ENCODE measurements at regions not wholly inside any gene's neighbourhood (a gene's known extent, or its start where the extent isn't known, plus 50 kb on each side); places are given as distances from the start of the nearest gene placed in this dataset.

- peaks cover 0 to 2% (median 0%) of the 10 kb centered on the region in 3 donors for H3K27me3 Mint-ChIP-seq (ENCODE audit: low read depth in 3 of 3)
- no peak for DNase-seq
- no peaks in the 10 kb centered on the region for H3K36me3 Mint-ChIP-seq
- peaks cover 0 to 27% (median 9%) of the 10 kb centered on the region in 6 donors for H3K9me3 Mint-ChIP-seq
- no peak overlapping the region for H3K4me3 Mint-ChIP-seq
- no peaks in the 10 kb centered on the region for H3K4me1 Mint-ChIP-seq
- H3K27ac Mint-ChIP-seq, result no peak overlapping the region
Measured at GRCh38 chr3:117543521-117543920, 833.9 kb downstream of the TUSC7 start.

- Mint-ChIP-seq H3K4me3 (no peak overlapping the region), H3K27ac (no peak overlapping the region), H3K36me3 (no peaks in the 10 kb centered on the region), H3K4me1 (no peaks in the 10 kb centered on the region), H3K9me3 (peaks cover 0 to 34% (median 8%) of the 10 kb centered on the region in 6 donors), H3K27me3 (ENCODE audit: low read depth in 3 of 3) (no peaks in the 10 kb centered on the region)
- DNase-seq, result no peak
Measured at GRCh38 chr3:117545484-117545883, 835.9 kb downstream of the TUSC7 start.

DNA sequence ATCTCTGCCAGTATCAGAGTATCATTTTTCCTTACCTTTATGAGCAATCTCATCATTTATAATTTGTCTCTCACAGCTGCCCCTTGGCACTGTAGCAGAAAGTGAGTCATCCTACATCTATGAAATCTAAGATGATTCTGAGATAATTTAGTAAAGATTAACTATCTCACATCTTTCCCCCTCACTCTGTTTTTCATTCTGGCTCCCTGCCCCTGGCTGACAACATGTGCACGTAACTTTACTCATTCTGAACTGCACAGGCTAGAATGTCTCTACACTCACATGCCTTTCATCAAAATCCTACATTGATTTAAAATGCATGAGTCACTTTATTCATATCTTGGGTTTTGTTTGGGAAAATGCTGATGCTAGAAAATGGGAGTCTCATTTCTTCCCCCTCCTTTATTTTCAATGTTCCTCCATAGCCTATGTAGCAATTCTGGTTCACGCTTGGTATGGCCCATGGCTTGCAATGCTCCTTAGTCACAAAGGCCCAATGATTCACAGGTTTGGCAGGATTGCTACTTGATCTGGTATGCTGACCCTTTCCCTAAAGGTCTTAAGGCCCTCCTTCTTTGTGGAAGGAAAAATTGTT lies 838.5 kb downstream of the TUSC7 start:
- peaks cover 4 to 43% (median 11%) of the 10 kb centered on the region in 6 donors for H3K9me3 Mint-ChIP-seq
- H3K4me1 Mint-ChIP-seq, result no peaks in the 10 kb centered on the region
- H3K27me3 Mint-ChIP-seq (ENCODE audit: low read depth in 3 of 3), result no peaks in the 10 kb centered on the region
- H3K36me3 Mint-ChIP-seq, result no peaks in the 10 kb centered on the region
- no peak for DNase-seq
- H3K27ac Mint-ChIP-seq, result no peak overlapping the region
- no peak overlapping the region for H3K4me3 Mint-ChIP-seq

DNA sequence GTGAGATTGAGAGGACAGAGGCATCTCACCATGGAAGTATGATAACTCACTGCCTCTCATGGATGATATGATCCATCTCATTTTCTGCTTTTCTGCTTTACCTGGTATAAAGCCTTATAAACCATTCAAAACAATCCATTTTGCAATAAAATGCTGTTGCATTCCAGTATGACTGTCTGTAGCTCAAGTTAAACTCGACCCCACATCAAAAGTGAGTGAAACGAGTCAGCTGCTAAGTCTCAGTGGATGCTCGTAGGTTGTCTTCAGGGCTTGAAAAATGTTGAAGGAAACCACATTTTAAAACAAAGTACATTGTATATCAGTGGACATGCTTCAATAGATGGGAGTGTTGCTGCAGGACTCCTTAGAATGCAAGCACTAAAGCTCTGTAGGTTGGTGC lies 839.0 kb downstream of the TUSC7 start:
- Mint-ChIP-seq H3K4me3 (no peak overlapping the region), H3K4me1 (no peaks in the 10 kb centered on the region), H3K27me3 (ENCODE audit: low read depth in 3 of 3) (no peaks in the 10 kb centered on the region), H3K36me3 (no peaks in the 10 kb centered on the region), H3K27ac (no peak overlapping the region), H3K9me3 (peaks cover 8 to 44% (median 11%) of the 10 kb centered on the region in 6 donors)
- DNase-seq, result no peak

DNA sequence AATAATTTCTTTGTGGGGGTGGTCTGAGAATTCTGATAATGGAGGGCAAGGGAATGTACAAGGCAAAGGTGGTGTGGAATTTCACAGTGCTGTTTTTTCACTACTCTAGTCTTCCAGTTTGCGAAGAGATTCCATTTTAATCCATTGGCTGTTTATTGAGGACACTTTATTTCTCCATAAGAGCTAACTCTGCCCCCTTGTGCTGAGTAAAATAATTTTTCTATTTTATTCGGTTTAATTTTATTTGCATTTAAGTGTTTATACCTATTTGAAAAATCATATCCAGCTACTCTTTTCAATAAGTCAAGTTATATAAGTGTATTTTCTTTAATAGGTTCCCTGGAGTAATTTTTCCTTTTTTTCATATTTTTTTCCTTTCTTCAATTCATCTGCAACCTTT lies 840.1 kb downstream of the TUSC7 start:
- Mint-ChIP-seq H3K9me3 (peaks cover 11 to 48% (median 12%) of the 10 kb centered on the region in 6 donors), H3K27me3 (ENCODE audit: low read depth in 3 of 3) (no peaks in the 10 kb centered on the region), H3K4me1 (no peaks in the 10 kb centered on the region), H3K27ac (no peak overlapping the region), H3K4me3 (no peak overlapping the region), H3K36me3 (no peaks in the 10 kb centered on the region)
- DNase-seq, result no peak

DNA sequence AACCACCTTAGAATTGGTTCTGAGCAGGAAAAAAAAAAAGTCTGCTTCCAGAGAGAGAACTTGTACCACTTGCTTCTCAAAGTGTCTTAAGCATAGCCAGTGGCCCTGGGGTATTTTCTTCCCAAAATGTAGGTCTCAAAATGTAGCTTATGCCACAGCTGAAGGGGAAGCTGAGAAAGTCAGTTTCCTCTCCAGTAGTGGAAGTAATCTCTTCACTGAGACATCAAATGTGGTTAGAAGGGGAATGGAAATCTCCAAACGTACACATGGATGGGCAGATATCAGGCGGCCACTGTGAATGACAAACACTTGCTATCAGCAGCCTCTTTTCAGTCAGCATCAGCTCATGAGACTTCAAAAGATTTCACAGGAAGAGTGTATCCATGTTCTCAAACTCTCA lies 841.2 kb downstream of the TUSC7 start:
- no peak overlapping the region for H3K27ac Mint-ChIP-seq
- no peaks in the 10 kb centered on the region for H3K27me3 Mint-ChIP-seq (ENCODE audit: low read depth in 3 of 3)
- H3K4me3 Mint-ChIP-seq, result no peak overlapping the region
- DNase-seq, result no peak
- peaks cover 11 to 48% (median 12%) of the 10 kb centered on the region in 6 donors for H3K9me3 Mint-ChIP-seq
- H3K4me1 Mint-ChIP-seq, result no peaks in the 10 kb centered on the region
- H3K36me3 Mint-ChIP-seq, result no peaks in the 10 kb centered on the region

DNA sequence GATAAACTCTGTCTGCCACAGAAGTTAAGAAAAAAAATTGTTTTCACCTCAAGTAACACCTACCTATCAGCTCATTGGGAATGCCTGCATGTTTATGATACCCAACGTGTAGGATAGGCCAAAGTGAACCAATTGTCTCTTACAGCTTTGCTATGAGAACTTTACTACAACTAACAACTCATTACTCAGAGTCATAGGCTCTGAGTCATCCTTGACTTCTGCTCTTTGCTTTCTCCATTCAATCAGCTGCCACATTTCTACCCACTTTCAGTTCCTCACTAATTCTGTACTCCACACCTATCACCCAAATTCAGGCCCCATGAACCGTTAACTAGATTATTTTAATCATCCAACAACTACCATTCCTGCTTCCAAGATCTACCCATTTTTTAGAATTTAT lies 843.9 kb downstream of the TUSC7 start:
- H3K4me3 Mint-ChIP-seq, result no peak overlapping the region
- H3K36me3 Mint-ChIP-seq, result no peaks in the 10 kb centered on the region
- no peaks in the 10 kb centered on the region for H3K4me1 Mint-ChIP-seq
- DNase-seq, result peak in 1 of 3 donors; percentile 1
- no peak overlapping the region for H3K27ac Mint-ChIP-seq
- H3K9me3 Mint-ChIP-seq, result peaks cover 7 to 41% (median 14%) of the 10 kb centered on the region in 6 donors
- H3K27me3 Mint-ChIP-seq (ENCODE audit: low read depth in 3 of 3), result peaks cover 0 to 2% (median 0%) of the 10 kb centered on the region in 3 donors

GRCh38 chr3:117556646-117557407 lies 847.2 kb downstream of the TUSC7 start:
- DNase-seq, result no peak
- Mint-ChIP-seq H3K9me3 (peaks cover 4 to 51% (median 20%) of the 10 kb centered on the region in 6 donors), H3K27me3 (ENCODE audit: low read depth in 3 of 3) (peaks cover 0 to 2% (median 0%) of the 10 kb centered on the region in 3 donors), H3K4me3 (no peak overlapping the region), H3K4me1 (no peaks in the 10 kb centered on the region), H3K36me3 (no peaks in the 10 kb centered on the region), H3K27ac (no peak overlapping the region)

DNA sequence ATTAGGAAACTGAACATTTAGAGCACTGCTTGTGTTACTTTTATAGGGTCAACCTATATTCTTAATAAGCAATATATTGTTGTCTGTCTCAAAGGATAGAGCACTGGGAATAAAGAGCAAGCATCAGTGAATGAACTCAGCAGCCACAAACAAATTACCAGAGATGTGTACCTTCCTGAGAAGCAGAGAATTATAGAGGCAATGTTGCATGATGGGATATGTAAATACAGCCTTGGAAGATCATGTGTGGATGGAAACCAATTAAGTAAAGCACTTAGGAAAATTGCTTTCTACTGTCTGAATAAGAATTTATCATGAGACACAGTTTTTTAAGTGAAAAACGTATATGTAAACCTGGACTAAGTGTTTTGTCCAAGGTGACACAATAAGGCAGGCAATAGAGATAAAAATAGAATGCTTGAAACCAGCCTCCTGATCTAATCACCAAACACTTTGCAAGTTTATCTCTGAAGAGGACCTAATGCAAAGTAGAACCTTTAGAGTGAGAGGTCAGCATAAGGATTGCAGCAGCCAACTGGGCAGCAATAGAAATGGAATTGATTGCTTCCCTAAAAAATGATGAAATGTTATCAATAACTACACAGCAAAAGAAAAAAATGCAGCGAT lies 848.0 kb downstream of the TUSC7 start:
- Mint-ChIP-seq H3K36me3 (no peaks in the 10 kb centered on the region), H3K4me3 (no peak overlapping the region), H3K4me1 (no peaks in the 10 kb centered on the region), H3K27me3 (ENCODE audit: low read depth in 3 of 3) (peaks cover 0 to 2% (median 0%) of the 10 kb centered on the region in 3 donors), H3K27ac (no peak overlapping the region), H3K9me3 (peaks cover 4 to 49% (median 19%) of the 10 kb centered on the region in 6 donors)
- DNase-seq, result no peak

DNA sequence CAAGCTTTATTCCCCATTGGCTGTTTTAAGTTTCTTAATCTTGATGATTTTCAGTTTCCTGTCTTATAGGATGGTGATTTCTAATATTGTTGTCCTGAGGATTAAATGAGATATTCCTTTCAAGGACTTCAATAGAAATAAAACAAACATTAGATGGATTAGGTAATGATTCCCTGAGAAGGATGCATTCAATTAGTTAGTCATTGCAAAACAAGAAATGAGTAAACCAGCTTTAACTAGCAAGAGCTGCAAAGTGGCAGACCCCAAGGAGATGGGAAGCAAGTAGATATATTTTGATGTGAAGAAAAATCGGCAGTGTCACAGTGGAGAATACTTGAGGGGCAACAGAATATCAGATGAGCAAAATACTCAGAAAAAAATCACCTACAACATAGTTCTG lies 849.1 kb downstream of the TUSC7 start:
- no peak overlapping the region for H3K4me3 Mint-ChIP-seq
- H3K27me3 Mint-ChIP-seq (ENCODE audit: low read depth in 3 of 3), result peaks cover 0 to 2% (median 0%) of the 10 kb centered on the region in 3 donors
- H3K36me3 Mint-ChIP-seq, result peaks cover 0 to 3% (median 0%) of the 10 kb centered on the region in 3 donors
- no peak overlapping the region for H3K27ac Mint-ChIP-seq
- no peaks in the 10 kb centered on the region for H3K4me1 Mint-ChIP-seq
- H3K9me3 Mint-ChIP-seq, result peaks cover 3 to 39% (median 21%) of the 10 kb centered on the region in 6 donors
- no peak for DNase-seq

- no peak overlapping the region for H3K27ac Mint-ChIP-seq
- DNase-seq, result no peak
Measured at GRCh38 chr3:117562000-117562399, 852.4 kb downstream of the TUSC7 start.

DNA sequence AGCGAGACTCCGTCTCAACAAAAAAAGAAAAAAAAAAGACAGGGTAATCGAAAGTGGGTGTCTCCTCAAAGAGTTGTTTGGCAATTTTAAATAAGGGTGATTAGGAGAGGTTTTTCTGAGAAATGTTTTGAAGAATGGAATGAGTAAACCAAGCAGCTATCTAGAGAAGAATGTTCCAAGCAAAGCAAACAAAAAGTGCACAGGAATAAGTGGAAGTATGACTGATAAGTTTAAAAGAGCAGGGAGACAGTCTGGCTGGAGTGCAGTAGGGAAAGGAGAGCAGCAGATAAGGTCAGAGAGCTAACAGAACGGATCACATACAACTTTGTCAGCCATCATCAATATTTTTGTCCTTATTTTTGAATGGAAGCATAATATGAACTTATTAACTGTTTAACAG lies 853.5 kb downstream of the TUSC7 start:
- Mint-ChIP-seq H3K36me3 (peaks cover 0 to 3% (median 0%) of the 10 kb centered on the region in 3 donors), H3K27ac (no peak overlapping the region), H3K4me3 (no peak overlapping the region), H3K27me3 (ENCODE audit: low read depth in 3 of 3) (peaks cover 0 to 2% (median 0%) of the 10 kb centered on the region in 3 donors), H3K4me1 (no peaks in the 10 kb centered on the region), H3K9me3 (peaks cover 0 to 44% (median 25%) of the 10 kb centered on the region in 6 donors)
- DNase-seq, result no peak

More at GRCh38 chr3:117562000-117562399, 852.4 kb downstream of the TUSC7 start:
- Mint-ChIP-seq H3K4me3 (no peak overlapping the region), H3K36me3 (peaks cover 0 to 3% (median 0%) of the 10 kb centered on the region in 3 donors), H3K27me3 (ENCODE audit: low read depth in 3 of 3) (peaks cover 0 to 2% (median 0%) of the 10 kb centered on the region in 3 donors), H3K4me1 (no peaks in the 10 kb centered on the region), H3K9me3 (peaks cover 0 to 42% (median 25%) of the 10 kb centered on the region in 6 donors)

GRCh38 chr3:117565777-117566176 lies 856.2 kb downstream of the TUSC7 start:
- Mint-ChIP-seq H3K27ac (no peak overlapping the region), H3K4me3 (no peak overlapping the region), H3K27me3 (ENCODE audit: low read depth in 3 of 3) (peaks cover 0 to under 1% (median 0%) of the 10 kb centered on the region in 3 donors), H3K9me3 (peaks cover under 1 to 31% (median 17%) of the 10 kb centered on the region in 6 donors), H3K4me1 (no peaks in the 10 kb centered on the region), H3K36me3 (peaks cover 0 to 3% (median 0%) of the 10 kb centered on the region in 3 donors)
- no peak for DNase-seq

- no peak overlapping the region for H3K27ac Mint-ChIP-seq
- H3K9me3 Mint-ChIP-seq, result peaks cover 6 to 37% (median 17%) of the 10 kb centered on the region in 6 donors
- H3K36me3 Mint-ChIP-seq, result peaks cover 0 to 3% (median 0%) of the 10 kb centered on the region in 3 donors
- peaks cover 0 to 3% (median 3%) of the 10 kb centered on the region in 3 donors for H3K27me3 Mint-ChIP-seq (ENCODE audit: low read depth in 3 of 3)
- no peaks in the 10 kb centered on the region for H3K4me1 Mint-ChIP-seq
- no peak for DNase-seq
- H3K4me3 Mint-ChIP-seq, result no peak overlapping the region
Measured at GRCh38 chr3:117566926-117567325, 857.3 kb downstream of the TUSC7 start.
